ENCODE measurements at regions not wholly inside any gene's neighbourhood (a gene's known extent, or its start where the extent isn't known, plus 50 kb on each side); places are given as distances from the start of the nearest gene placed in this dataset.

- TF ChIP-seq CTCF (IDR thresholded peaks at IDR 0.05) = no peak
- TF ChIP-seq POLR2A (IDR thresholded peaks at IDR 0.05) = no peak
- TF ChIP-seq POLR2AphosphoS5 (IDR thresholded peaks at IDR 0.05) = no peak
- no peak for TF ChIP-seq EP300 (IDR thresholded peaks at IDR 0.05)
- DNase-seq (ENCODE audit: low spot score in 2 of 2) = no peak
- Histone ChIP-seq H3K4me1 (peaks cover 29% of the 10 kb centered on the region), H3K9me3 (no peaks in the 10 kb centered on the region), H3K27ac (peak overlapping the region; percentile 15), H3K4me3 (no peak overlapping the region), H3K27me3 (no peaks in the 10 kb centered on the region), H3K36me3 (no peaks in the 10 kb centered on the region)
- WGBS = 61% methylated on average over 7 of the region's 7 CpGs
These were observed 159.9 kb upstream of the RUNX1 start for GRCh38 chr21:35208810-35209517.

GRCh38 chr21:35208104-35208503 lies 159.0 kb upstream of the RUNX1 start:
- Histone ChIP-seq H3K27ac (peak overlapping the region; percentile 15), H3K27me3 (no peaks in the 10 kb centered on the region), H3K36me3 (no peaks in the 10 kb centered on the region), H3K9me3 (no peaks in the 10 kb centered on the region), H3K4me1 (peaks cover 29% of the 10 kb centered on the region), H3K4me3 (no peak overlapping the region)
- WGBS = 58% methylated on average over 10 of the region's 10 CpGs
- TF ChIP-seq EP300 (IDR thresholded peaks at IDR 0.05) (no peak), CTCF (IDR thresholded peaks at IDR 0.05) (no peak), POLR2A (IDR thresholded peaks at IDR 0.05) (no peak), POLR2AphosphoS5 (IDR thresholded peaks at IDR 0.05) (no peak)
- no peak for DNase-seq (ENCODE audit: low spot score in 2 of 2)

GRCh38 chr21:35207322-35207721 lies 158.2 kb upstream of the RUNX1 start:
- Histone ChIP-seq H3K27ac (peak overlapping the region; percentile 21), H3K4me1 (peaks cover 29% of the 10 kb centered on the region), H3K9me3 (no peaks in the 10 kb centered on the region), H3K4me3 (no peak overlapping the region), H3K27me3 (no peaks in the 10 kb centered on the region), H3K36me3 (no peaks in the 10 kb centered on the region)
- TF ChIP-seq EP300 (IDR thresholded peaks at IDR 0.05) (no peak), POLR2AphosphoS5 (IDR thresholded peaks at IDR 0.05) (no peak), POLR2A (IDR thresholded peaks at IDR 0.05) (no peak)
- DNase-seq (ENCODE audit: low spot score in 2 of 2) = peak in 1 of 2 donors; percentile 61
- 32% methylated on average over 9 of the region's 9 CpGs for WGBS

GRCh38 chr21:35206141-35207125 lies 157.3 kb upstream of the RUNX1 start:
- Histone ChIP-seq H3K4me3 (no peak overlapping the region), H3K27me3 (no peaks in the 10 kb centered on the region), H3K36me3 (no peaks in the 10 kb centered on the region), H3K4me1 (peaks cover 29% of the 10 kb centered on the region), H3K27ac (peak overlapping the region; percentile 31), H3K9me3 (no peaks in the 10 kb centered on the region)
- TF ChIP-seq POLR2A (IDR thresholded peaks at IDR 0.05) (no peak), CTCF (IDR thresholded peaks at IDR 0.05) (no peak), EP300 (IDR thresholded peaks at IDR 0.05) (no peak), POLR2AphosphoS5 (IDR thresholded peaks at IDR 0.05) (no peak)
- DNase-seq (ENCODE audit: low spot score in 2 of 2) = no peak
- WGBS = 62% methylated on average over 11 of the region's 11 CpGs

- no peaks in the 10 kb centered on the region for H3K36me3 ChIP-seq
- H3K9me3 ChIP-seq = no peaks in the 10 kb centered on the region
- H3K27ac ChIP-seq = peak overlapping the region; percentile 31
- 54% methylated on average over 17 of the region's 19 CpGs for WGBS
- peak overlapping the region; percentile 25 for H3K4me3 ChIP-seq
- peaks cover 29% of the 10 kb centered on the region for H3K4me1 ChIP-seq
- TF ChIP-seq CTCF (IDR thresholded peaks at IDR 0.05) (no peak), EP300 (IDR thresholded peaks at IDR 0.05) (no peak), POLR2A (IDR thresholded peaks at IDR 0.05) (no peak), POLR2AphosphoS5 (IDR thresholded peaks at IDR 0.05) (no peak)
- no peaks in the 10 kb centered on the region for H3K27me3 ChIP-seq
- DNase-seq (ENCODE audit: low spot score in 2 of 2) = peak in 1 of 2 donors; percentile 73
These were observed 155.9 kb upstream of the RUNX1 start for GRCh38 chr21:35204850-35205541.

Data from suprapubic skin (tissue), 4 donors.